GM18520 (cell line): ENCODE measurements at regions not wholly inside any gene's neighbourhood (a gene's known extent, or its start where the extent isn't known, plus 50 kb on each side); places are given as distances from the start of the nearest gene placed in this dataset.

Source experiments
- ATAC-seq: cut with Tn5 transposase; IDR thresholded peaks from one replicate; pipeline ENCODE4 v1.9.1; 2021; ENCODE audit not compliant: unreplicated experiment

- no peak for ATAC-seq
Measured at GRCh38 chr14:53692451-53692850, 264.2 kb downstream of the BMP4 start.

DNA sequence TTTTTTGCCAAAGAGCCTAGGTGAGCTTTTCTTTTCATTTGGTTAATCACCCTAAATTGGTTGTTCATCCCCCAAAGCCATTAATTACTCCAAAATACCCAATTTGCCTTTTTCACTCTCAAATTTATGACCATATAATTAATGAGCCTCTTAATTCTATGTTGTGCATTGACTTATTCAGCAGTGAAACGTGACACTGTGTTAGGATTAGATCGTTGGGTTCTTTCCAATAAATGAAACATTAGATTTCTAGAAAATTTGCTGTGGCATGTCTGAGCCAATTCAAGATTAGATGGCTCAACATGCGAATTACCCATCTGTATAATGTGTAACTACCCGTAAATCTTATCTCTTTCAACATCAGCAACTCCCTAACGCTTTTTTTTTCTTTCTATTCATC, 273.4 kb downstream of the BMP4 start:
- ATAC-seq: no peak

DNA sequence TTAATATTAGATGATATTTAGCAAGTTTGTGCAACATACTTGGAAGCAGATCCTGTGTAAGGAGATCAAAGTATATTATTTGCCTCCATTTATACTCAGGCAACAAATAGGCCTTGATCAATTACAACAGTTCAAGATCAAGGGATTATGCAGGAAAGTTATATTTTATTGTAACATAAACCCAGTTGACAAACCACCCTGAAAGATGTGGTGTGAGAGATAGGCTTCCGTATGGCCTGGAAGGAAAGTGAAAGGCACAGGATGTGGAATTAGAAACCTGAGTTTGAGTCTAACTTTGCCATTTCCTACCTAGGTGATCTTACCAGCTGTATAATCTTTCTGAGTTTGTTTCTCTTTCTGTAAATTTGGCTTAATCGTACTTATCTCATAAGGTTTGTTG, 284.1 kb downstream of the BMP4 start:
- no peak for ATAC-seq

DNA sequence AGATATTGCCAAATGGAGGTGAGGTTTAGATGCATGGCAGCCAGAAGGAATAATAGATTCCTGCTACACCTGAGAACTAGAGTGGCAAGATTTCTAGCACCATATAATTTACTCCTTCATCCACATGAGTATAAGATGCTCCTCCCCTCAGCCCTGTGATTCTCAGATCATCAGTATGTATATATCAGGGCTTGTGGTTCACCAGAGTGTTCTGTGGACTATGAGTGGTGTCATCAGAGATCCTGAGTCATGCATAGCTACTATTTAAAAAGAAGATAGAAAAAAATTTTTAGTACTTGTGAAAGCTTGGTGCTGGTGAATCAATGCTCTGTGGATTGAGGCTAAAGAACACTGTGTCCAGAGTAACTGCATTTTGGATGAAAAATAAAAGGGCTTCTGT, 285.9 kb downstream of the BMP4 start:
- no peak for ATAC-seq

DNA sequence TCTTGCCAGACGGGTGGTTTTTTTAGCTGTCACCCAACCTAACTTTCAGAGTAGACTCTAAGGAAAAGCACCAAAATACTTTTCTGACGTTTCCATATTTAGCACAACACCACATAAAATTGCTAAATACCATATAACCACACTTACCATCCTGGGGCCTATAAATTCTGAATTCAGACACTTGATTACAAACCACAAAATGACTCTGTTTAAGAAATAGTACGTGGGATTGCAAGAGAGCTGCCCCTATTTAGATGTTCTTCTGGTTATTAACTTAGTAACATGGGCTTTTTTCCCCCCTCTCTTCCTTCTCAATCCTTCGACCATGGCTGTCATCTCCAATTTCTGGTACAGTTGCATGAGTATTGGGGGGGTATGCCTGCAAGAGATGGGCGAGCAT, 287.7 kb downstream of the BMP4 start:
- ATAC-seq: no peak

DNA sequence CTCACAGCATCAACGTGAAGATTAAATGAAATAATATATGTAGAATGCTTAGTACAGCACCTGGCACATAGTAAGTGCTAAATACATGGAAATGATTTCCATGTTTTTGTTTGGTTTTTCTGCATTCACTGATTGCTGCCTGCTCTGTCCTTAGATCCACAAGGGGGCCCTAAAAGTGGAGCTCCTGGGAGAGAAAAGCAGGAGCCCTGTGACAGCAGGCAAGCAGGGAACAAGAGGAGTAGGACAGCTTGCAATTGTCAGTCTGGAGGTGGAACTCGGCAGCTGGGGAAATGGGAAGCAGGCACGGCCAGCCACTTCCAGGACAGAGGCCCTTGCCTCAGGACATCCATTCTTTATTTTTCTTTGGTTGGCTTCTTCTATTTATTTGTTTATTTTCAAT, 292.9 kb downstream of the BMP4 start:
- ATAC-seq: no peak

GRCh38 chr14:53655080-53655785, 301.4 kb downstream of the BMP4 start:
- ATAC-seq: no peak

- ATAC-seq: no peak
Measured at GRCh38 chr14:53652068-53652467, 304.6 kb downstream of the BMP4 start.

GRCh38 chr14:53651096-53651740, 305.4 kb downstream of the BMP4 start:
- ATAC-seq: no peak

DNA sequence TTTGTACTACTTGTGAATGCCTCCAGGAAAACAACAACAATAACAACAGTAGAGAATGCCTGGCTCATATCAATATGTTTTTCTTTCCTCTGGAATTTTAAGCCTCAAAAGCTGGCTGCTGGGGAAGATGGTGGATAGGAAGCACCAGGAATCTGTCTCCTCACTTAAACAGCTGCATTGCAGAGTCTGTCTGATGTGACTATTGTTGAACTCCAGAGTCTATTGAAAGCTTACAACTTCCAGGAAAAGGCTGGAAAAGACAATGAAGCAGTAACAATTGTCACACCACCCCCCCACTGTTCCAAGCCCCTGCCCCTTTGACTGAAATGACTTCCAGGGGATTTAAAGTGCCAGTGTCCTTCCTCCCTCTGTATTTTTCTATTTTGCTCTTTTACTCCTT, 309.7 kb downstream of the BMP4 start:
- ATAC-seq: no peak

- ATAC-seq: no peak
Measured at GRCh38 chr14:53640695-53641094, 315.9 kb downstream of the BMP4 start.

GRCh38 chr14:53638966-53639365, 317.7 kb downstream of the BMP4 start:
- no peak for ATAC-seq

DNA sequence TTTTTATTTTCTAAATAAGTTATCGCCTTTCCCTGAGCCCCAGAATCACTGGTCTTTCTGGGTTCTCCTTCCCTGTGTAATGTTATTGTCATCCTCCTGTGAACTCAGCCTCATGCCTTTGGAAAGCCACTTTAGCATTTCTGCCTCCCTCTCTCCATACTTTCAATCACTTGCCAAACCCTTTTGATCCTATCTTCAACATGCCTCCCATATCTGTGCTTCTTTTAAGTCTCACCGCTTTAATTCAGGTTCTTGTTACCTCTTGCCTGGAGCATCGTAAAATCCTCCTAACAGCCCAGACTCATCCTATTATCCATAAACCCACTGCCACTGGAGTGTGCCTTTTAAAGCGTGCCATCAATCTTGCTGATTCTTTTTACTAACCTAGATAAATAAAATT, 321.8 kb downstream of the BMP4 start:
- ATAC-seq: no peak

GRCh38 chr14:53630336-53630735, 326.3 kb downstream of the BMP4 start:
- no peak for ATAC-seq

DNA sequence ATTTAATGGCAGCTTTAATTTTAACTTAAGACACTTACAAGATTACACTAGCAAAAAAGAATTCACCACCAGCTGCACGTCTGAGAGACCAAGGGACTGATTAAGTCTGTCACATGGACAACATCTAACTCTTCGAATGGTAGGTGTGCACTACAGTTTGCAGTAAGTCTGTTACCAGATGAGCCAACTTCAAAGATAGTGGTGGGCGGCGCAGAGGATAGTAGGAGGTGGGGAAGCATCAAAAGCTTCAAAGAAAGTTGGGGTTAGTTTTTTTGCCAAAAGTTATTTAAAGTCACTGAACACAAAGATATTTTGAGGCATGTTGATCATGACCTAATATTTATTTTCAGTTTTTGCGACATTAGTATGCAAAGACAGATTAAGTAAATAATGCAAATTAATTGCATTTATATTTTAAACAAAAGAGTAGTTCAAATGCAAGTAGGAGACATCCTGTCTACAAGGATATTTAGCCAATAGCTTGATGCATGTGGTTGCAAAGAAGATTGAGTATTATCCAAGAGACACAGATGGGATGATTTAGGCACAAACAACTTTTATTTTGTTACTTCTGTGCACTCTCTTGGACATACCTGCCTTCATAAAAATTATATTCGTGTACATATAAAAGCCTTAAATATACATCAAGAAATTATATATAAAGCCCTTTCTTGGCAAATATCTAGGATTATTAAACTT, 327.7 kb downstream of the BMP4 start:
- ATAC-seq: no peak

DNA sequence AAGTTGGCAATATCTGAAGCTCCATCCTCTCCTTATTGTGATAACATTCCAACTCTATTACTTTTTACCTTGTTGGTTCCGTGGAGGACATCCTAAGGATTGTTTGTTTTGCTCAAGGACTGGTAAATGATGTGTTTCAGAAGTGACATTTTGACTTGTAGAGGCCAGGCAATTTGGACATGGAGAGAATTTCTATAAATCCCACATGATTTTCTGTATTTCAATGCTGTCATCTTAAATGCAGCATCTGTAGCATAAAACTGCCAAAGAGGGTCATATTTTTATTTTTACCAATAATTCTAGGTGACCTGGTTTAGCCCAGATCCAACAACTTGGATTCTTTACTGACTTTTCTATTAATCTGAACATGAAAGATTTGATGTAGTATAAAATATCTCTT, 328.4 kb downstream of the BMP4 start:
- no peak for ATAC-seq

DNA sequence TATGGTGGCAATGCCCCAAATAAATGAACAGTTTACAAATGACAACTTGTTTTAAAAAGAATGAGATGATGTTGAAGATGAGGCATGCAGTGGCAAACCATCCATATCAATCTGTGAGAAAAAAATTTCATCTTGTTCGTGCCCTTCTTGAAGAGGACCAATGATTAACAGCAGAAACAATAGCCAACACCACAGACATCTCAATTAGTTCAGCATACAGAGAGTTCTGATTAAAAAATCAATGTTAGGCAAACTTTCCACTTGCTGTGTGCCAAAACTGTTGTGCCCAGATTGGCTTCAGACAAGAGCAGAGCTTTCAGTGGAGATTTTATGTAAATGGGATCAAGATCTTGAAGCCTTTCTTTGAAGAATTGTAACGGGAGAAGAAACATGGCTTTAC, 329.9 kb downstream of the BMP4 start:
- ATAC-seq: no peak

- ATAC-seq: no peak
Measured at GRCh38 chr14:53622447-53622846, 334.2 kb downstream of the BMP4 start.

DNA sequence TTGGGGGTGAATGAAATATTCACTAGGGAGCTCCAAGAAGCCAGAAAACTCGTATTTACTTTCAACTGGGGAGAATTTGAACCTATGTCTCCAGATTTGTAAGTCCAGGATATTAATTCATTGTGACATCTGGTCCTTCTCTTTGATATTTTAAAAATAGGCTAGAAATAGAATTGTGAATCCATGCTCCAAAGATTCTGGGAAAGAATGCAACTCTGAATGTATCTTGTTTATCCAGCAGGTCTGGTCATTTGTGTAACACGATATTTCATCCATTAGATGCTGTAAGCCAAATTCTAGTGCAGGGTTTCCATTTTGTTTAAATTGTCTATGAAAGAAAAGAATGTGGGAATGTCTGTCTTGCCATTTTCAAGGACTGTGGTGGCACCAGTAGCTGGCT, 334.7 kb downstream of the BMP4 start:
- no peak for ATAC-seq

DNA sequence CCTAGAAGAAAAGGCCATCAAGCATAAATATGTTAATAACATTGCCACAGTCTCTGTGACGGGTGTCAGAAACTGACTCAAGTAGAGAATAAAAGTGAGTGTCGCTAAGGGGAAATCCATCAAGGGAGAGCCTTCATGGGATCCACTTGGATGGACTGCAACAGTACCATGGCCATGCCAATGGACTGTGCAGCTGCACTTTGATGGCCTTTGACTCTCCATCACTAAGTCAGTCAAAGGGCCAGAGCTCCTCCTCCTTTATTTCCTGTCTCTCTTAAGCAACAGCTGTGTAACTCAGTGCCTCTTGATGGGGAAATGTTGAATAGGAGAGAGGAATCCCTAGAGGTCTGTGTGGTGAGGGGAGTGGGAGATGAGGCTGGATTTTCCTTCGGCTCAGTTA, 335.2 kb downstream of the BMP4 start:
- ATAC-seq: peak; percentile 52

- peak; percentile 19 for ATAC-seq
Measured at GRCh38 chr14:53620890-53621289, 335.7 kb downstream of the BMP4 start.

DNA sequence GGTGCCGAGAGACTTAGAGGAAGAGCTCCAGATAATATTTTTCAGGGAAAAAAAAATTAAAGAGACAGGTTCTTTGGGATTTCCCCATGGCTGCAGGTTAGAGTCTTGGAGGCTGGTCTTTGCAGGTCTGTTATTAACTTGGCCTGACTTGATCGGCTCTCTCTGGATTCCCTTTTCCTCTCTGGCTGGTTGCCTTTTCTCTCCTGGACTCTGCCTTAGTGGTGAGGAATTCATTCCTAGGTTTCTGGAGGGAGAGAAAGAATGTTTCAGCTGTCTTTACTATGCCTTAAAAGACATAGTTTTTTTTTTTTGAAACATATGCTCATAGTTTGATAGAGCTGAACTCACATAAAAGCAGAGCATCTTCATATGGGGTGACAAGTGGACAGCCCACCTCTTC, 336.3 kb downstream of the BMP4 start:
- ATAC-seq: no peak
